HepG2 (cell line): ENCODE measurements at regions not wholly inside any gene's neighbourhood (a gene's known extent, or its start where the extent isn't known, plus 50 kb on each side); places are given as distances from the start of the nearest gene placed in this dataset.

ENCODE experiments used
- ATAC-seq: fragments of 200-7000 bp; cut with Tn5 transposase; 3 replicates; pipeline ENCODE4 v1.9.1; 2020; ENCODE audit warnings: mild to moderate bottlenecking, moderate library complexity
- BruUV-seq: library from RNA; stranded (reverse); fragments of 400-500 nt; replicated peaks from 2 replicates; lab custom pipeline; 2021; lab: Mats Ljungman, UMichigan
- CTCF ChIA-PET: fragments of 300-600 bp; formaldehyde crosslinking; extraction: SDS; loops from one replicate; lab custom pipeline; 2021; ENCODE audit warnings: low total read pairs, inconsistent platforms, low intra/inter-chr PET ratio; lab: Yijun Ruan, JAX
- POLR2A ChIA-PET: fragments of 350-600 bp; sonication (Branson Sonifier 250); formaldehyde crosslinking; loops from one replicate; lab custom pipeline; 2020; ENCODE audit warnings: antibody characterized with exemption, inconsistent platforms; lab: Yijun Ruan, JAX
- DNase-seq: peaks from one replicate; pipeline ENCODE4 v3.0.0-alpha.2; 2015; ENCODE audit warnings: low spot score
- FAIRE-seq: peaks from 3 replicates; lab custom pipeline; 2011; peaks lifted over from hg19 to GRCh38; lab: Jason Lieb, UNC
- H2AFZ ChIP-seq: one replicate; pipeline ENCODE4 v1.6.1; 2011; ENCODE audit warnings: low read length, inconsistent platforms
- H3K27ac ChIP-seq: fragments of 300-600 bp; 3 replicates; pipeline ENCODE4 v1.8.0; 2011; ENCODE audit warnings: mixed run types, mild to moderate bottlenecking, mixed read lengths, low read length, inconsistent platforms; ENCODE audit not compliant: insufficient read depth; ENCODE audit errors: extremely low read length
- H3K27me3 ChIP-seq, 2 experiments: fragments of 200-600 bp in 1 of 2; 2 replicates in 1 of 2; 3 replicates in 1 of 2; pipeline versions ENCODE4 v1.6.0 to v1.8.0; 2011; ENCODE audit warnings: low read length in 2 of 2, mild to moderate bottlenecking in 2 of 2, moderate library complexity in 2 of 2, inconsistent platforms in 1 of 2; ENCODE audit not compliant: insufficient read depth in 2 of 2, control insufficient read depth in 1 of 2
- H3K36me3 ChIP-seq, 2 experiments: fragments of 200-600 bp in 1 of 2; replicated peaks in 1 of 2; 2 replicates in 1 of 2; 3 replicates in 1 of 2; pipeline versions ENCODE4 v1.5.1 to v1.8.0; 2011; ENCODE audit warnings: low read length in 2 of 2, inconsistent platforms in 1 of 2; ENCODE audit not compliant: insufficient read depth in 2 of 2, control insufficient read depth in 1 of 2
- H3K4me1 ChIP-seq: 2 replicates; pipeline ENCODE4 v1.5.1; 2012; ENCODE audit warnings: low read length, inconsistent platforms; ENCODE audit not compliant: insufficient read depth
- H3K4me2 ChIP-seq: 2 replicates; pipeline ENCODE4 v1.6.0; 2011; ENCODE audit warnings: low read depth, low read length, inconsistent platforms
- H3K4me3 ChIP-seq, 3 experiments: fragments of 200-600 bp in 1 of 3; sonication (generic), shearing (Covaris generic) in 1 of 3; replicated peaks in 1 of 3; 2 replicates each; pipeline ENCODE4 v1.5.1; 2011 to 2016; ENCODE audit warnings: low read length in 3 of 3, inconsistent platforms in 2 of 3, low read depth in 2 of 3, mild to moderate bottlenecking in 2 of 3, control low read depth in 1 of 3, mixed read lengths in 1 of 3; ENCODE audit not compliant: insufficient read depth in 1 of 3
- H3K79me2 ChIP-seq: one replicate; pipeline ENCODE4 v1.6.1; 2011; ENCODE audit warnings: low read length, inconsistent platforms; ENCODE audit not compliant: insufficient read depth
- H3K9ac ChIP-seq: 2 replicates; pipeline ENCODE4 v1.6.0; 2011; ENCODE audit warnings: mild to moderate bottlenecking, low read depth, low read length, inconsistent platforms; ENCODE audit not compliant: insufficient read depth
- H3K9me3 ChIP-seq: 2 replicates; pipeline ENCODE4 v1.5.1; 2012; ENCODE audit warnings: mild to moderate bottlenecking, low read length
- H4K20me1 ChIP-seq: 2 replicates; pipeline ENCODE4 v1.6.0; 2011; ENCODE audit warnings: inconsistent platforms, mild to moderate bottlenecking, low read length, moderate library complexity; ENCODE audit not compliant: insufficient read depth
- ELK4 ChIP-seq: sonication (generic); formaldehyde crosslinking; IDR thresholded peaks from 2 replicates; pipeline ENCODE4 v1.9.0; 2021; ENCODE audit warnings: missing genetic modification reagents, borderline replicate concordance
- KLF11 ChIP-seq: IDR thresholded peaks from 2 replicates; pipeline ENCODE4 v1.6.1; 2016; ENCODE audit warnings: missing compliant biosample characterization
- RFX1 ChIP-seq: fragments of 450-650 bp; IDR thresholded peaks from 2 replicates; pipeline ENCODE4 v1.6.1; 2017
- TARDBP ChIP-seq: sonication (generic); formaldehyde crosslinking; IDR thresholded peaks from 2 replicates; pipeline ENCODE4 v1.8.0; 2022; ENCODE audit warnings: mild to moderate bottlenecking, missing genetic modification reagents
- TEAD3 ChIP-seq: optimal IDR thresholded peaks from 2 replicates; pipeline ENCODE3; 2016; ENCODE audit warnings: borderline replicate concordance
- THAP7 ChIP-seq: sonication (generic); formaldehyde crosslinking; IDR thresholded peaks from 2 replicates; pipeline ENCODE4 v1.8.1; 2023; ENCODE audit warnings: mild to moderate bottlenecking, missing genetic modification reagents
- ZMYM4 ChIP-seq: sonication (generic); formaldehyde crosslinking; IDR thresholded peaks from 2 replicates; pipeline ENCODE4 v1.8.1; 2023; ENCODE audit warnings: mild to moderate bottlenecking, missing genetic modification reagents
- ZNF121 ChIP-seq: sonication (generic); formaldehyde crosslinking; IDR thresholded peaks from 2 replicates; pipeline ENCODE4 v1.5.0; 2020; ENCODE audit warnings: mild to moderate bottlenecking, missing genetic modification reagents
- ZNF432 ChIP-seq: sonication (generic); formaldehyde crosslinking; IDR thresholded peaks from 2 replicates; pipeline ENCODE4 v1.5.0; 2020; ENCODE audit warnings: missing genetic modification reagents, mild to moderate bottlenecking, borderline replicate concordance
- ZNF747 ChIP-seq: sonication (generic); formaldehyde crosslinking; IDR thresholded peaks from 2 replicates; pipeline ENCODE4 v1.8.1; 2023; ENCODE audit warnings: missing genetic modification reagents, mild to moderate bottlenecking, borderline replicate concordance
- ZNF878 ChIP-seq: sonication (generic); formaldehyde crosslinking; IDR thresholded peaks from 2 replicates; pipeline ENCODE4 v1.8.1; 2023; ENCODE audit warnings: mild to moderate bottlenecking, missing genetic modification reagents, moderate library complexity
- WGBS: methylation state at CpG from one replicate; pipeline ENCODE4 v1.1.6; 2017; ENCODE audit warnings: low lambda C conversion rate; 5-methylcytosine and 5-hydroxymethylcytosine counted together
- in situ Hi-C: cut with HindIII; loops from 2 replicates; pipeline ENCODE4 v1.10.0; 2017; ENCODE audit warnings: low pct_unique_long_range_greater_than_20kb; ENCODE audit not compliant: extremely low pct_ligation_motif_present
- intact Hi-C: fragments of 100-400 bp; cut with micrococcal nuclease; formaldehyde crosslinking; loops from one replicate; pipeline ENCODE4 v1.10.0; 2022; ENCODE audit not compliant: unreplicated experiment

GRCh38 chr17:27082023-27082774 lies 211.7 kb upstream of the WSB1 start:
- H3K27me3 ChIP-seq, result 0 out of 5 replicates have a peak, but pooled peaks cover 0 to 6% of the 10 kb centered on the region in 2 experiments
- in situ Hi-C loops, result no loop called here
- no peak for FAIRE-seq
- 27% methylated on average over 7 of the region's 7 CpGs for WGBS
- ChIA-PET CTCF (no interaction called here), POLR2A (no interaction called here)
- H3K27ac ChIP-seq, result no peak overlapping the region
- no peak overlapping the region for H3K4me3 ChIP-seq
- H4K20me1 ChIP-seq, result no peaks in the 10 kb centered on the region
- no peak overlapping the region for H3K9ac ChIP-seq
- ATAC-seq, result no peak
- no peak for DNase-seq
- TF ChIP-seq THAP7 (CRISPR knock-in tag), result no peak
- no peak for TF ChIP-seq KLF11 (CRISPR knock-in tag)
- no peak for TF ChIP-seq ZMYM4 (CRISPR knock-in tag)
- TF ChIP-seq ZNF878 (CRISPR knock-in tag), result no peak
- TF ChIP-seq TARDBP (CRISPR knock-in tag), result no peak
- no peak for TF ChIP-seq RFX1
- no peak for TF ChIP-seq ELK4 (CRISPR knock-in tag)
- no peak for TF ChIP-seq ZNF747
- no peak for TF ChIP-seq ZNF121
- TF ChIP-seq TEAD3, result no peak
- TF ChIP-seq ZNF432 (CRISPR knock-in tag), result no peak
- no peaks in the 10 kb centered on the region for H3K9me3 ChIP-seq
- H3K36me3 ChIP-seq, result no peaks in the 10 kb centered on the region
- no peak overlapping the region for H3K4me2 ChIP-seq
- no peaks in the 10 kb centered on the region for H3K4me1 ChIP-seq
- intact Hi-C loops, result loop anchor here (10.0 kb wide), 1 partner anchor 1843 kb away; no protein-coding TSS in a partner anchor
- no peaks in the 10 kb centered on the region for H3K79me2 ChIP-seq
- no peak overlapping the region for H2AFZ ChIP-seq
- BruUV-seq, result no TSS peak
